BLaER1 treated with 17β-estradiol and CSF1 and Interleukin-3, amounts not matched to agents 10 nM and 100 nM (cell line): ENCODE measurements at regions not wholly inside any gene's neighbourhood (a gene's known extent, or its start where the extent isn't known, plus 50 kb on each side); places are given as distances from the start of the nearest gene placed in this dataset.

Experiments used
- H3K27ac ChIP-seq, 11 experiments: shearing (Covaris generic); formaldehyde crosslinking; 2 replicates each; pipeline ENCODE4 v1.8.1; 2022
- H3K27me3 ChIP-seq, 11 experiments: shearing (Covaris generic); formaldehyde crosslinking; 2 replicates each; pipeline ENCODE4 v1.8.1; 2022
- H3K36me3 ChIP-seq, 11 experiments: shearing (Covaris generic); formaldehyde crosslinking; 2 replicates each; pipeline ENCODE4 v1.8.1; 2022
- H3K4me1 ChIP-seq, 10 experiments: shearing (Covaris generic); formaldehyde crosslinking; 2 replicates each; pipeline ENCODE4 v1.8.1; 2022
- H3K4me2 ChIP-seq, 11 experiments: shearing (Covaris generic); formaldehyde crosslinking; 2 replicates each; pipeline ENCODE4 v1.8.1; 2022
- H3K4me3 ChIP-seq, 10 experiments: shearing (Covaris generic); formaldehyde crosslinking; 2 replicates each; pipeline ENCODE4 v1.8.1; 2022
- H3K9ac ChIP-seq, 11 experiments: shearing (Covaris generic); formaldehyde crosslinking; 2 replicates each; pipeline ENCODE4 v1.8.1; 2022
- H3K9me3 ChIP-seq, 11 experiments: shearing (Covaris generic); formaldehyde crosslinking; replicated peaks in 1 of 11; 2 replicates each; pipeline ENCODE4 v1.8.1; 2022
- H4K20me1 ChIP-seq, 11 experiments: shearing (Covaris generic); formaldehyde crosslinking; 2 replicates each; pipeline ENCODE4 v1.8.1; 2022
- Cebpa-rat ChIP-seq, 11 experiments: shearing (Covaris generic); IDR thresholded peaks; 2 replicates each; pipeline ENCODE4 v1.8.1; 2022

GRCh38 chr20:50350510-50351249, 159.5 kb upstream of the PTPN1 start:
- H3K4me2 ChIP-seq: peak overlapping the region; percentile 85 to 99 (median 95)
- 0 out of 22 replicates have a peak, but pooled peaks of 2 of the 11 experiments have one; percentile 6 to 23 for TF ChIP-seq Cebpa-rat (IDR thresholded peaks at IDR 0.05)
- H3K4me3 ChIP-seq: peak overlapping the region in 7 of 10 experiments; percentile 1 to 36 (median 24); a peak in 10 of 20 replicates
- H3K9ac ChIP-seq: peak overlapping the region; percentile 27 to 82 (median 73); a peak in 19 of 22 replicates
- no peaks in the 10 kb centered on the region for H4K20me1 ChIP-seq
- H3K36me3 ChIP-seq: no peaks in the 10 kb centered on the region
- no peaks in the 10 kb centered on the region for H3K9me3 ChIP-seq
- peak overlapping the region; percentile 86 to 95 (median 91); a peak in 21 of 22 replicates for H3K27ac ChIP-seq
- peaks cover 0 to 11% (median 0%) of the 10 kb centered on the region in 11 experiments; a peak in 3 of 22 replicates for H3K27me3 ChIP-seq
- peaks cover 77 to 99% (median 84%) of the 10 kb centered on the region in 10 experiments for H3K4me1 ChIP-seq

- Histone ChIP-seq H3K4me1 (peaks cover 73 to 95% (median 75%) of the 10 kb centered on the region in 10 experiments), H3K27me3 (0 out of 22 replicates have a peak, but pooled peaks cover 0 to 10% (median 0%) of the 10 kb centered on the region in 11 experiments), H3K4me3 (peak overlapping the region in 1 of 10 experiments; percentile 27; a peak in 1 of 20 replicates), H4K20me1 (no peaks in the 10 kb centered on the region), H3K36me3 (no peaks in the 10 kb centered on the region), H3K27ac (peak overlapping the region in 7 of 11 experiments; percentile 42 to 95 (median 92); a peak in 14 of 22 replicates), H3K4me2 (peak overlapping the region; percentile 85 to 99 (median 95); a peak in 21 of 22 replicates), H3K9me3 (no peaks in the 10 kb centered on the region), H3K9ac (no peak overlapping the region; a peak in 3 of 22 replicates)
- no peak for TF ChIP-seq Cebpa-rat (IDR thresholded peaks at IDR 0.05)
Observed at GRCh38 chr20:50351541-50351940, 158.6 kb upstream of the PTPN1 start.

GRCh38 chr20:50353289-50353961, 156.8 kb upstream of the PTPN1 start:
- Histone ChIP-seq H3K4me2 (peak overlapping the region; percentile 74 to 98 (median 94)), H3K27ac (peak overlapping the region in 9 of 11 experiments; percentile 16 to 55 (median 36); a peak in 14 of 22 replicates), H3K4me1 (peaks cover 56 to 82% (median 69%) of the 10 kb centered on the region in 10 experiments), H3K9ac (peak overlapping the region in 10 of 11 experiments; percentile 6 to 62 (median 37); a peak in 13 of 22 replicates), H3K4me3 (0 out of 20 replicates have a peak overlapping the region, but pooled peaks of 1 of the 10 experiments have one; percentile 10), H4K20me1 (no peaks in the 10 kb centered on the region), H3K36me3 (no peaks in the 10 kb centered on the region), H3K27me3 (no peaks in the 10 kb centered on the region), H3K9me3 (no peaks in the 10 kb centered on the region)
- TF ChIP-seq Cebpa-rat (IDR thresholded peaks at IDR 0.05): no peak

GRCh38 chr20:50354721-50355589, 155.2 kb upstream of the PTPN1 start:
- no peaks in the 10 kb centered on the region for H3K9me3 ChIP-seq
- no peaks in the 10 kb centered on the region for H3K27me3 ChIP-seq
- no peak overlapping the region for H3K27ac ChIP-seq
- no peaks in the 10 kb centered on the region for H3K36me3 ChIP-seq
- H4K20me1 ChIP-seq: no peaks in the 10 kb centered on the region
- H3K4me1 ChIP-seq: peaks cover 48 to 82% (median 66%) of the 10 kb centered on the region in 10 experiments
- TF ChIP-seq Cebpa-rat (IDR thresholded peaks at IDR 0.05): no peak
- H3K9ac ChIP-seq: no peak overlapping the region
- H3K4me3 ChIP-seq: no peak overlapping the region
- no peak overlapping the region; a peak in 2 of 22 replicates for H3K4me2 ChIP-seq

- Histone ChIP-seq H3K4me3 (no peak overlapping the region), H3K9ac (no peak overlapping the region), H4K20me1 (no peaks in the 10 kb centered on the region), H3K4me1 (peaks cover 39 to 82% (median 61%) of the 10 kb centered on the region in 10 experiments), H3K4me2 (peak overlapping the region in 4 of 11 experiments; percentile 25 to 57 (median 36); a peak in 5 of 22 replicates), H3K9me3 (no peaks in the 10 kb centered on the region), H3K36me3 (no peaks in the 10 kb centered on the region), H3K27ac (no peak overlapping the region), H3K27me3 (no peaks in the 10 kb centered on the region)
- no peak for TF ChIP-seq Cebpa-rat (IDR thresholded peaks at IDR 0.05)
Observed at GRCh38 chr20:50355590-50356524, 154.3 kb upstream of the PTPN1 start.

- H3K4me2 ChIP-seq: peak overlapping the region in 8 of 11 experiments; percentile 21 to 58 (median 38); a peak in 15 of 22 replicates
- no peak overlapping the region for H3K4me3 ChIP-seq
- no peak for TF ChIP-seq Cebpa-rat (IDR thresholded peaks at IDR 0.05)
- H3K36me3 ChIP-seq: no peaks in the 10 kb centered on the region
- H3K9me3 ChIP-seq: no peaks in the 10 kb centered on the region
- H3K9ac ChIP-seq: no peak overlapping the region
- H3K27ac ChIP-seq: peak overlapping the region in 2 of 11 experiments; percentile 6 to 19; a peak in 2 of 22 replicates
- H4K20me1 ChIP-seq: no peaks in the 10 kb centered on the region
- peaks cover 37 to 82% (median 60%) of the 10 kb centered on the region in 10 experiments for H3K4me1 ChIP-seq
- no peaks in the 10 kb centered on the region for H3K27me3 ChIP-seq
Observed at GRCh38 chr20:50356525-50356885, 153.7 kb upstream of the PTPN1 start.

- H3K4me3 ChIP-seq: no peak overlapping the region
- H3K27ac ChIP-seq: peak overlapping the region in 2 of 11 experiments; percentile 6 to 19; a peak in 2 of 22 replicates
- TF ChIP-seq Cebpa-rat (IDR thresholded peaks at IDR 0.05): no peak
- no peaks in the 10 kb centered on the region for H3K36me3 ChIP-seq
- H3K4me1 ChIP-seq: peaks cover 32 to 79% (median 57%) of the 10 kb centered on the region in 10 experiments
- no peaks in the 10 kb centered on the region for H3K9me3 ChIP-seq
- no peaks in the 10 kb centered on the region for H4K20me1 ChIP-seq
- H3K4me2 ChIP-seq: peak overlapping the region in 8 of 11 experiments; percentile 21 to 58 (median 38); a peak in 15 of 22 replicates
- H3K27me3 ChIP-seq: no peaks in the 10 kb centered on the region
- peak overlapping the region in 1 of 11 experiments; percentile 41; a peak in 1 of 22 replicates for H3K9ac ChIP-seq
Observed at GRCh38 chr20:50356962-50357782, 153.0 kb upstream of the PTPN1 start.
